CD4-positive, alpha-beta T cell treated with Interleukin-21 for 1 hour (primary cell): ENCODE measurements at regions not wholly inside any gene's neighbourhood (a gene's known extent, or its start where the extent isn't known, plus 50 kb on each side); places are given as distances from the start of the nearest gene placed in this dataset.
"Not testable (repeated sequence)": the region's sequence is repeated elsewhere in the genome, so short reads cannot be mapped to it uniquely, and the experiment has no call there.

Experiments used
- DNase-seq: peaks from one replicate; pipeline ENCODE4 v3.0.0-alpha.2; 2020

GRCh38 chr2:62325398-62325797 lies 129.5 kb downstream of the B3GNT2 start:
- DNase-seq = no peak

- DNase-seq = no peak
These were observed 125.7 kb downstream of the B3GNT2 start for GRCh38 chr2:62321380-62322289.

- DNase-seq = no peak
These were observed 124.9 kb downstream of the B3GNT2 start for GRCh38 chr2:62320657-62321357.

GRCh38 chr2:62320137-62320536 lies 124.2 kb downstream of the B3GNT2 start:
- not testable (repeated sequence) for DNase-seq

- DNase-seq = no peak
These were observed 123.2 kb downstream of the B3GNT2 start for GRCh38 chr2:62319070-62319469.

- DNase-seq = no peak
These were observed 119.6 kb downstream of the B3GNT2 start for GRCh38 chr2:62315476-62315875.

- no peak for DNase-seq
These were observed 118.4 kb downstream of the B3GNT2 start for GRCh38 chr2:62314291-62314690.

GRCh38 chr2:62313449-62314227 lies 117.7 kb downstream of the B3GNT2 start:
- peak; percentile 44 for DNase-seq

- peak; percentile 41 for DNase-seq
These were observed 113.7 kb downstream of the B3GNT2 start for GRCh38 chr2:62309465-62310091.

- DNase-seq = no peak
These were observed 113.2 kb downstream of the B3GNT2 start for GRCh38 chr2:62309081-62309464.

- no peak for DNase-seq
These were observed 111.8 kb downstream of the B3GNT2 start for GRCh38 chr2:62307469-62308389.

- peak; percentile 74 for DNase-seq
These were observed 111.0 kb downstream of the B3GNT2 start for GRCh38 chr2:62306751-62307468.

- peak; percentile 30 for DNase-seq
These were observed 109.7 kb downstream of the B3GNT2 start for GRCh38 chr2:62305421-62306176.

- DNase-seq = peak; percentile 47
These were observed 108.8 kb downstream of the B3GNT2 start for GRCh38 chr2:62304429-62305417.

GRCh38 chr2:62303788-62304187 lies 107.9 kb downstream of the B3GNT2 start:
- DNase-seq = no peak

GRCh38 chr2:62302631-62303435 lies 106.9 kb downstream of the B3GNT2 start:
- peak; percentile 25 for DNase-seq

- no peak for DNase-seq
These were observed 105.0 kb downstream of the B3GNT2 start for GRCh38 chr2:62300925-62301324.

GRCh38 chr2:62297624-62298010 lies 101.7 kb downstream of the B3GNT2 start:
- no peak for DNase-seq
